Mesenchymal stem cell (in vitro differentiated cells and primary cell): ENCODE measurements at regions not wholly inside any gene's neighbourhood (a gene's known extent, or its start where the extent isn't known, plus 50 kb on each side); places are given as distances from the start of the nearest gene placed in this dataset.

Source experiments
- DNase-seq: peaks from one replicate; pipeline ENCODE4 v3.0.0-alpha.2; 2013
- H2AFZ ChIP-seq: one replicate; pipeline ENCODE4 v1.6.1; 2013; ENCODE audit warnings: low read depth, mild to moderate bottlenecking, control low read depth, inconsistent platforms, low read length, moderate library complexity
- H2AK5ac ChIP-seq: 2 replicates; pipeline ENCODE4 v1.6.1; 2013; ENCODE audit warnings: low read length, moderate library complexity, mild to moderate bottlenecking, inconsistent platforms; ENCODE audit not compliant: severe bottlenecking
- H2BK120ac ChIP-seq: one replicate; pipeline ENCODE4 v1.6.1; 2013; ENCODE audit warnings: low read depth, mild to moderate bottlenecking, inconsistent platforms, low read length, moderate library complexity
- H2BK12ac ChIP-seq, 2 experiments: one replicate each; pipeline ENCODE4 v1.6.1; 2013; ENCODE audit warnings: inconsistent platforms in 2 of 2, low read length in 2 of 2, mild to moderate bottlenecking in 2 of 2, moderate library complexity in 2 of 2, control low read depth in 1 of 2
- H2BK15ac ChIP-seq: one replicate; pipeline ENCODE4 v1.6.1; 2013; ENCODE audit warnings: mild to moderate bottlenecking, low read depth, inconsistent platforms; ENCODE audit not compliant: poor library complexity, severe bottlenecking
- H2BK5ac ChIP-seq: 2 replicates; pipeline ENCODE4 v1.6.1; 2013; ENCODE audit warnings: low read depth, mild to moderate bottlenecking, low read length, control low read depth, inconsistent platforms; ENCODE audit not compliant: poor library complexity, severe bottlenecking
- H3K14ac ChIP-seq, 2 experiments: one replicate each; pipeline ENCODE4 v1.6.1; 2013; ENCODE audit warnings: inconsistent platforms in 2 of 2, low read length in 2 of 2, control low read depth in 1 of 2, mild to moderate bottlenecking in 1 of 2, moderate library complexity in 1 of 2
- H3K18ac ChIP-seq, 2 experiments: one replicate each; pipeline ENCODE4 v1.6.1; 2013; ENCODE audit warnings: inconsistent platforms in 2 of 2, low read length in 2 of 2, control low read depth in 1 of 2, low read depth in 1 of 2, mild to moderate bottlenecking in 1 of 2
- H3K23ac ChIP-seq, 2 experiments: one replicate each; pipeline ENCODE4 v1.6.1; 2013; ENCODE audit warnings: inconsistent platforms in 2 of 2, low read length in 2 of 2, mild to moderate bottlenecking in 2 of 2, moderate library complexity in 2 of 2, control low read depth in 1 of 2
- H3K27ac ChIP-seq: 2 replicates; pipeline ENCODE4 v1.5.1; 2013; ENCODE audit warnings: mild to moderate bottlenecking, moderate library complexity, low read length, control low read depth, inconsistent platforms; ENCODE audit not compliant: poor library complexity, severe bottlenecking
- H3K27me3 ChIP-seq, 2 experiments: 2 replicates each; pipeline versions ENCODE4 v1.6.1 to v1.7.0; 2013; ENCODE audit warnings: low read length in 2 of 2, mild to moderate bottlenecking in 2 of 2, moderate library complexity in 2 of 2, control low read depth in 1 of 2, inconsistent platforms in 1 of 2; ENCODE audit not compliant: control insufficient read depth in 1 of 2, insufficient read depth in 1 of 2
- H3K36me3 ChIP-seq, 2 experiments: 2 replicates each; pipeline versions ENCODE4 v1.6.1 to v1.7.0; 2013; ENCODE audit warnings: low read length in 2 of 2, control low read depth in 1 of 2, inconsistent platforms in 1 of 2, low read depth in 1 of 2, mild to moderate bottlenecking in 1 of 2; ENCODE audit not compliant: insufficient read depth in 2 of 2, control insufficient read depth in 1 of 2
- H3K4ac ChIP-seq, 2 experiments: one replicate each; pipeline ENCODE4 v1.6.1; 2013; ENCODE audit warnings: inconsistent platforms in 2 of 2, low read length in 2 of 2, mild to moderate bottlenecking in 2 of 2, moderate library complexity in 2 of 2, control low read depth in 1 of 2, low read depth in 1 of 2
- H3K4me1 ChIP-seq: 2 replicates; pipeline ENCODE4 v1.6.1; 2013; ENCODE audit warnings: low read depth, low read length, control low read depth; ENCODE audit not compliant: control insufficient read depth, insufficient read depth
- H3K4me2 ChIP-seq: 2 replicates; pipeline ENCODE4 v1.6.1; 2013; ENCODE audit warnings: low read length, mild to moderate bottlenecking, inconsistent platforms; ENCODE audit not compliant: poor library complexity, severe bottlenecking
- H3K4me3 ChIP-seq, 2 experiments: 2 replicates each; pipeline versions ENCODE4 v1.5.1 to v1.7.0; 2013; ENCODE audit warnings: low read length in 2 of 2, mild to moderate bottlenecking in 2 of 2, control low read depth in 1 of 2, low read depth in 1 of 2; ENCODE audit not compliant: insufficient read depth in 1 of 2
- H3K79me1 ChIP-seq: replicated peaks from 2 replicates; pipeline ENCODE4 v1.6.1; 2013; ENCODE audit warnings: mild to moderate bottlenecking, control low read depth, low read length, inconsistent platforms; ENCODE audit not compliant: poor library complexity, severe bottlenecking
- H3K9ac ChIP-seq: 2 replicates; pipeline ENCODE4 v1.7.0; 2013; ENCODE audit warnings: mild to moderate bottlenecking, low read length, moderate library complexity
- H3K9me3 ChIP-seq: 2 replicates; pipeline ENCODE4 v1.7.0; 2013; ENCODE audit warnings: mild to moderate bottlenecking, low read length; ENCODE audit not compliant: control insufficient read depth
- H4K8ac ChIP-seq: one replicate; pipeline ENCODE4 v1.6.1; 2013; ENCODE audit warnings: inconsistent platforms, mild to moderate bottlenecking, low read length, moderate library complexity
- H4K91ac ChIP-seq: one replicate; pipeline ENCODE4 v1.6.1; 2013; ENCODE audit warnings: mild to moderate bottlenecking, low read length, inconsistent platforms
- WGBS: methylation state at CpG from one replicate; pipeline ENCODE4 v1.1.7; 2013; ENCODE audit warnings: mixed read lengths; 5-methylcytosine and 5-hydroxymethylcytosine counted together

- Histone ChIP-seq H3K4me3 (no peak overlapping the region), H2BK120ac (no peak overlapping the region), H2BK5ac (no peak overlapping the region), H3K18ac (no peak overlapping the region), H3K79me1 (no peaks in the 10 kb centered on the region), H3K36me3 (no peaks in the 10 kb centered on the region), H4K8ac (no peak overlapping the region), H3K23ac (no peak overlapping the region), H3K4me1 (no peaks in the 10 kb centered on the region), H3K9me3 (no peaks in the 10 kb centered on the region), H3K27me3 (no peaks in the 10 kb centered on the region), H2BK15ac (no peak overlapping the region), H2BK12ac (no peak overlapping the region), H3K4ac (no peak overlapping the region), H3K4me2 (no peak overlapping the region), H4K91ac (no peak overlapping the region), H3K9ac (no peak overlapping the region), H3K27ac (no peak overlapping the region), H2AK5ac (no peak overlapping the region), H3K14ac (no peak overlapping the region), H2AFZ (no peak overlapping the region)
- WGBS = no CpG with 5 or more reads among the region's 1 CpG
- DNase-seq = no peak
Measured at GRCh38 chr4:14812101-14812500, 190.2 kb upstream of the CPEB2 start.

- no peak overlapping the region for H3K4me3 ChIP-seq
- no peak overlapping the region for H2AK5ac ChIP-seq
- H3K4ac ChIP-seq = no peak overlapping the region
- H3K9me3 ChIP-seq = no peaks in the 10 kb centered on the region
- no peak overlapping the region for H2AFZ ChIP-seq
- no peaks in the 10 kb centered on the region for H3K4me1 ChIP-seq
- no peaks in the 10 kb centered on the region for H3K27me3 ChIP-seq
- WGBS = 87% methylated on average over 2 of the region's 4 CpGs
- no peak overlapping the region for H3K27ac ChIP-seq
- no peaks in the 10 kb centered on the region for H3K36me3 ChIP-seq
- H3K23ac ChIP-seq = no peak overlapping the region
- no peak overlapping the region for H2BK5ac ChIP-seq
- H3K9ac ChIP-seq = no peak overlapping the region
- H4K8ac ChIP-seq = no peak overlapping the region
- H4K91ac ChIP-seq = no peak overlapping the region
- no peak overlapping the region for H3K18ac ChIP-seq
- no peak overlapping the region for H2BK120ac ChIP-seq
- no peaks in the 10 kb centered on the region for H3K79me1 ChIP-seq
- no peak overlapping the region for H2BK12ac ChIP-seq
- DNase-seq = no peak
- H2BK15ac ChIP-seq = no peak overlapping the region
- H3K4me2 ChIP-seq = no peak overlapping the region
- no peak overlapping the region for H3K14ac ChIP-seq
Measured at GRCh38 chr4:14816623-14817261, 185.5 kb upstream of the CPEB2 start.

DNA sequence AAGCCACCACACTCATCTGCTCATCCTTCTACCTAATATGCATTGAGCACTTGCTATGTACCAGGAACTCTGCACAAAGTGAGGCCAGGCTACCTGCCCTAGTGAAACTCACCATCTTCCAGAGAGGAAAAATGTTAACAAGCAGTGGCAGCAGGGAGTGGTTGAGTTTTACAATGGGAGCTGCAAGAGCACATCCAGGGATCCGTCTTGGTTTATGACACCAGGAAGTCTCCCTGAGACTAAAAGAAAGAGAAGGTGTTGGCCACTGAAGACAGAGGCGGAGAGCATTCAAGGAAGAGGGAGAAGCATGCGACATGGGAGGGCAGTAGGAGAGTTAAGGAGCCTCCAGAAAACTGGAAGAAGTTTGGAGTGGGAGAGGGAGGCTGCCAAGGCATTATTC is 178.1 kb upstream of the CPEB2 start:
- Histone ChIP-seq H3K79me1 (no peaks in the 10 kb centered on the region), H3K23ac (no peak overlapping the region), H3K18ac (no peak overlapping the region), H3K36me3 (no peaks in the 10 kb centered on the region), H2AFZ (no peak overlapping the region), H3K4me3 (no peak overlapping the region), H3K27ac (no peak overlapping the region), H3K14ac (no peak overlapping the region), H3K4me1 (no peaks in the 10 kb centered on the region), H3K27me3 (peaks cover 0 to 7% of the 10 kb centered on the region in 2 experiments), H2BK5ac (no peak overlapping the region), H3K9me3 (no peaks in the 10 kb centered on the region), H2BK15ac (no peak overlapping the region), H4K91ac (no peak overlapping the region), H4K8ac (no peak overlapping the region), H3K4me2 (no peak overlapping the region), H3K9ac (no peak overlapping the region), H2BK120ac (no peak overlapping the region), H3K4ac (no peak overlapping the region), H2BK12ac (no peak overlapping the region), H2AK5ac (no peak overlapping the region)
- 75% methylated on average over 3 of the region's 3 CpGs for WGBS
- DNase-seq = no peak

DNA sequence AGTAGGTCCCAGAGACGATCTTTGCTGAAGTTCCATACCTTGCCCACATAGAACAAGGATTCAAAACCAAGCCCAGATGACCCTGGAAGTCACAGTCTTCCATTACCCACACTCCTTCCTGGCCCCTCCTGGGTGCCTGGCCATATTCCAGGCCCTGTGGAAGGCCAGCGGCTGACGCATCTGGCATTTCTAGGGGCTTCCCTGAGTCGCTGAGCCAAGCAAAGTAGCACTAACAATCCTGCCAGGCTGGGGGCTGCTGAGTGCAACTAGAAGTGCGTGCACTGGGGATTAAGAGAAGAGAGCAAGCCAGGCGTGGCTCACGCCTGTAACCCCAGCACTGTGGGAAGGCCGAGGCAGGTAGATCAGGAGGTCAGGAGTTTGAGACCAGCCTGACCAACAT is 175.2 kb upstream of the CPEB2 start:
- Histone ChIP-seq H2BK5ac (no peak overlapping the region), H3K27me3 (peaks cover 0 to 7% of the 10 kb centered on the region in 2 experiments), H3K79me1 (no peaks in the 10 kb centered on the region), H3K14ac (no peak overlapping the region), H3K23ac (no peak overlapping the region), H4K91ac (no peak overlapping the region), H3K18ac (no peak overlapping the region), H2BK120ac (no peak overlapping the region), H2BK15ac (no peak overlapping the region), H2BK12ac (no peak overlapping the region), H3K9ac (peak overlapping the region; percentile 13), H2AFZ (no peak overlapping the region), H3K36me3 (no peaks in the 10 kb centered on the region), H3K4ac (no peak overlapping the region), H3K27ac (no peak overlapping the region), H3K4me1 (no peaks in the 10 kb centered on the region), H2AK5ac (no peak overlapping the region), H3K4me3 (no peak overlapping the region), H4K8ac (no peak overlapping the region), H3K4me2 (no peak overlapping the region), H3K9me3 (no peaks in the 10 kb centered on the region)
- WGBS = 85% methylated on average over 7 of the region's 8 CpGs
- no peak for DNase-seq
